Endothelial cell of umbilical vein (primary cell): ENCODE measurements at regions not wholly inside any gene's neighbourhood (a gene's known extent, or its start where the extent isn't known, plus 50 kb on each side); places are given as distances from the start of the nearest gene placed in this dataset.

Source experiments
- BruUV-seq: library from RNA; stranded (reverse); fragments of 400-500 nt; replicated peaks from 2 replicates; lab custom pipeline; 2021; lab: Mats Ljungman, UMichigan
- CTCF ChIA-PET: fragments of 300-600, 350-600 bp; sonication (Branson Sonifier 250); formaldehyde crosslinking; loops from one replicate; lab custom pipeline; 2021; ENCODE audit warnings: antibody characterized with exemption, inconsistent platforms; lab: Charles Lee
- POLR2A ChIA-PET: fragments of 300-600, 350-600 bp; sonication (Branson Sonifier 250); formaldehyde crosslinking; loops from one replicate; lab custom pipeline; 2021; ENCODE audit warnings: antibody characterized with exemption, inconsistent platforms; lab: Charles Lee
- DNase-seq: peaks from one replicate; pipeline ENCODE4 v3.0.0-alpha.2; 2011; ENCODE audit warnings: low read depth, low spot score
- FAIRE-seq: peaks from 2 replicates; lab custom pipeline; 2011; peaks lifted over from hg19 to GRCh38; lab: Jason Lieb, UNC
- H2AFZ ChIP-seq: 2 replicates; pipeline ENCODE4 v1.6.0; 2012; ENCODE audit warnings: low read depth, low read length, control low read depth, inconsistent platforms
- H3K27ac ChIP-seq: 2 replicates; pipeline ENCODE4 v1.5.1; 2011; ENCODE audit warnings: low read depth, mild to moderate bottlenecking, control low read depth, low read length, moderate library complexity; ENCODE audit not compliant: insufficient read depth
- H3K27me3 ChIP-seq, 2 experiments: 2 replicates each; pipeline versions ENCODE4 v1.6.0 to v1.6.1; 2011; ENCODE audit warnings: low read length in 2 of 2, mixed read lengths in 1 of 2; ENCODE audit not compliant: control insufficient read depth in 2 of 2, insufficient read depth in 2 of 2
- H3K36me3 ChIP-seq, 2 experiments: 2 replicates in 1 of 2; 3 replicates in 1 of 2; pipeline ENCODE4 v1.5.1; 2011; ENCODE audit warnings: low read length in 2 of 2, mild to moderate bottlenecking in 1 of 2, moderate library complexity in 1 of 2; ENCODE audit not compliant: control insufficient read depth in 2 of 2, insufficient read depth in 2 of 2; ENCODE audit errors: extremely low read depth in 1 of 2
- H3K4me1 ChIP-seq: 3 replicates; pipeline ENCODE4 v1.5.1; 2011; ENCODE audit warnings: mild to moderate bottlenecking, low read length; ENCODE audit not compliant: control insufficient read depth, insufficient read depth; ENCODE audit errors: extremely low read depth
- H3K4me2 ChIP-seq: 2 replicates; pipeline ENCODE4 v1.6.1; 2011; ENCODE audit warnings: low read length, control low read depth, mixed read lengths; ENCODE audit not compliant: insufficient read depth
- H3K4me3 ChIP-seq, 3 experiments: fragments of 200-600 bp in 1 of 3; sonication (generic), shearing (Covaris generic) in 1 of 3; replicated peaks in 1 of 3; 2 replicates each; pipeline ENCODE4 v1.5.1; 2011 to 2016; ENCODE audit warnings: control low read depth in 3 of 3, low read length in 3 of 3, mild to moderate bottlenecking in 2 of 3, inconsistent platforms in 1 of 3, low read depth in 1 of 3, moderate library complexity in 1 of 3; ENCODE audit not compliant: insufficient read depth in 1 of 3
- H3K79me2 ChIP-seq: 2 replicates; pipeline ENCODE4 v1.6.0; 2012; ENCODE audit warnings: low read length, inconsistent platforms; ENCODE audit not compliant: control insufficient read depth, insufficient read depth
- H3K9ac ChIP-seq: replicated peaks from 2 replicates; pipeline ENCODE3; 2011; ENCODE audit warnings: low read length, control low read depth; ENCODE audit not compliant: insufficient read depth; ENCODE audit errors: extremely low read depth
- H3K9me1 ChIP-seq: replicated peaks from 3 replicates; pipeline ENCODE4 v1.6.0; 2011; ENCODE audit warnings: mild to moderate bottlenecking, low read length; ENCODE audit not compliant: control insufficient read depth, insufficient read depth; ENCODE audit errors: extremely low read depth
- H3K9me3 ChIP-seq: replicated peaks from 2 replicates; pipeline ENCODE4 v1.5.1; 2012; ENCODE audit warnings: low read length, inconsistent platforms; ENCODE audit not compliant: control insufficient read depth, insufficient read depth
- H4K20me1 ChIP-seq: replicated peaks from 2 replicates; pipeline ENCODE3; 2011; ENCODE audit warnings: mild to moderate bottlenecking, low read length; ENCODE audit not compliant: control insufficient read depth, insufficient read depth; ENCODE audit errors: extremely low read depth
- CTCF ChIP-seq, 2 donors: IDR thresholded peaks; 1 replicate in 1 of 2; 2 replicates in 1 of 2; pipeline ENCODE4 v1.5.1; 2011; ENCODE audit warnings: low read length in 2 of 2, mild to moderate bottlenecking in 2 of 2, moderate library complexity in 2 of 2, control low read depth in 1 of 2, inconsistent platforms in 1 of 2, low read depth in 1 of 2; ENCODE audit not compliant: insufficient read depth in 1 of 2; ENCODE audit errors: extremely low read depth in 1 of 2
- EZH2 ChIP-seq: IDR thresholded peaks from 2 replicates; pipeline ENCODE4 v1.6.1; 2012; ENCODE audit warnings: borderline replicate concordance, low read depth, mild to moderate bottlenecking, moderate library complexity, low read length, inconsistent platforms; ENCODE audit not compliant: severe bottlenecking
- FOS ChIP-seq: IDR thresholded peaks from 2 replicates; pipeline ENCODE4 v1.6.1; 2011; ENCODE audit warnings: mild to moderate bottlenecking, low read length, moderate library complexity, borderline replicate concordance; ENCODE audit not compliant: insufficient read depth
- GATA2 ChIP-seq: IDR thresholded peaks from 2 replicates; pipeline ENCODE4 v1.7.0; 2011; ENCODE audit warnings: low read depth, mild to moderate bottlenecking, moderate library complexity, mixed read lengths, low read length; ENCODE audit not compliant: insufficient read length, insufficient read depth
- JUN ChIP-seq: IDR thresholded peaks from 2 replicates; pipeline ENCODE4 v1.6.1; 2011; ENCODE audit warnings: borderline replicate concordance, low read depth; ENCODE audit not compliant: insufficient read length, insufficient read depth
- MAX ChIP-seq: IDR thresholded peaks from 2 replicates; pipeline ENCODE4 v1.6.1; 2011; ENCODE audit not compliant: insufficient read depth, insufficient read length
- MYC ChIP-seq: IDR thresholded peaks from one replicate; pipeline ENCODE4 v1.6.1; 2011; ENCODE audit warnings: mild to moderate bottlenecking, low read depth, low read length
- POLR2A ChIP-seq: IDR thresholded peaks from 2 replicates; pipeline ENCODE4 v1.6.1; 2012; ENCODE audit warnings: low read depth, mild to moderate bottlenecking, control low read depth, low read length
- POLR2AphosphoS5 ChIP-seq: IDR thresholded peaks from 2 replicates; pipeline ENCODE4 v1.6.1; 2012; ENCODE audit warnings: low read depth, mild to moderate bottlenecking, control low read depth, low read length, moderate library complexity; ENCODE audit not compliant: insufficient read depth
- dilution Hi-C: fragments of 300-500 bp; cut with MboI; formaldehyde crosslinking; loops from one replicate; pipeline ENCODE4 v1.15.0; 2019; ENCODE audit warnings: low sequenced_read_pairs; ENCODE audit not compliant: extremely low pct_ligation_motif_present
- intact Hi-C: fragments of 100-400 bp; cut with micrococcal nuclease; formaldehyde crosslinking; loops from one replicate; pipeline ENCODE4 v1.10.0; 2022

GRCh38 chr5:81856948-81857928 is 106.3 kb upstream of the SSBP2 start:
- CTCF ChIA-PET = interaction anchor here (0.7 to 2.5 kb wide), 17 partner anchors 9 to 463 kb away, joined by 3 to 20 read pairs (median 4); partner anchors contain the start of genes ACOT12 and SSBP2
- no peak for TF ChIP-seq POLR2AphosphoS5
- peak in 1 of 2 donors; percentile 43 for TF ChIP-seq CTCF (IDR thresholded peaks at IDR 0.05; ENCODE audit: extremely low read depth in 1 of 2, insufficient read depth in 1 of 2, low read depth in 1 of 2, low read length in 2 of 2)
- Histone ChIP-seq H3K4me3 (no peak overlapping the region), H3K4me2 (peak overlapping the region; percentile 62), H3K9me3 (no peaks in the 10 kb centered on the region), H2AFZ (peak overlapping the region; percentile 96), H3K9ac (no peak overlapping the region), H3K4me1 (peaks cover 5% of the 10 kb centered on the region), H3K27me3 (no peaks in the 10 kb centered on the region), H4K20me1 (no peaks in the 10 kb centered on the region), H3K9me1 (no peaks in the 10 kb centered on the region), H3K27ac (no peak overlapping the region), H3K36me3 (no peaks in the 10 kb centered on the region), H3K79me2 (no peaks in the 10 kb centered on the region)
- dilution Hi-C loops (no loop called here), intact Hi-C loops (no loop called here)
- no TSS peak for BruUV-seq
- POLR2A ChIA-PET = no interaction called here
- peak; percentile 70 for FAIRE-seq
- DNase-seq = peak; percentile 62

- no peak overlapping the region for H3K27ac ChIP-seq
- BruUV-seq = no TSS peak
- no peak overlapping the region for H3K9ac ChIP-seq
- no peaks in the 10 kb centered on the region for H3K9me1 ChIP-seq
- no peaks in the 10 kb centered on the region for H3K79me2 ChIP-seq
- H3K4me2 ChIP-seq = no peak overlapping the region
- TF ChIP-seq CTCF (IDR thresholded peaks at IDR 0.05; ENCODE audit: extremely low read depth in 1 of 2, insufficient read depth in 1 of 2, low read depth in 1 of 2, low read length in 2 of 2) (no peak), POLR2AphosphoS5 (no peak), EZH2 (no peak), MYC (no peak), JUN (no peak), FOS (no peak), GATA2 (no peak), POLR2A (no peak), MAX (no peak)
- H3K9me3 ChIP-seq = no peaks in the 10 kb centered on the region
- ChIA-PET CTCF (interaction anchor here (0.7 kb wide), 1 partner anchor 101 kb away, joined by 3 read pairs; no protein-coding TSS in a partner anchor), POLR2A (no interaction called here)
- dilution Hi-C loops = no loop called here
- no peaks in the 10 kb centered on the region for H3K27me3 ChIP-seq
- no peaks in the 10 kb centered on the region for H3K36me3 ChIP-seq
- H3K4me1 ChIP-seq = peaks cover 15% of the 10 kb centered on the region
- FAIRE-seq (no peak), DNase-seq (no peak)
- intact Hi-C loops = no loop called here
- H2AFZ ChIP-seq = no peak overlapping the region
- no peak overlapping the region for H3K4me3 ChIP-seq
- no peaks in the 10 kb centered on the region for H4K20me1 ChIP-seq
Measured at GRCh38 chr5:81855591-81855990, 104.7 kb upstream of the SSBP2 start.
